Thoracic aorta (tissue), 2 donors: ENCODE measurements at regions not wholly inside any gene's neighbourhood (a gene's known extent, or its start where the extent isn't known, plus 50 kb on each side); places are given as distances from the start of the nearest gene placed in this dataset.

Experiments
- ATAC-seq: fragments of 150-250 bp; one replicate; pipeline ENCODE4 v1.8.0; 2017; ENCODE audit warnings: low read depth; ENCODE audit not compliant: insufficient number of reproducible peaks, low FRiP score
- DNase-seq: peaks from one replicate; pipeline ENCODE4 v3.0.0-alpha.2; 2020; ENCODE audit warnings: low spot score
- H3K27ac ChIP-seq, 2 donors: fragments of 200-600 bp; sonication (generic); 1 replicate in 1 of 2; 2 replicates in 1 of 2; pipeline ENCODE4 v1.5.1; 2016; ENCODE audit warnings: mild to moderate bottlenecking in 2 of 2, moderate library complexity in 2 of 2
- H3K27me3 ChIP-seq: fragments of 200-600 bp; sonication (generic); replicated peaks from 2 replicates; pipeline ENCODE4 v1.6.0; 2016; ENCODE audit warnings: mild to moderate bottlenecking; ENCODE audit not compliant: insufficient read depth
- H3K36me3 ChIP-seq: fragments of 200-600 bp; sonication (generic); one replicate; pipeline ENCODE4 v1.5.1; 2016
- H3K4me1 ChIP-seq, 2 donors: fragments of 200-600 bp; sonication (generic); 1 replicate in 1 of 2; 2 replicates in 1 of 2; pipeline versions ENCODE4 v1.5.1 to v1.6.0; 2016; ENCODE audit warnings: low read depth in 2 of 2, mild to moderate bottlenecking in 1 of 2; ENCODE audit not compliant: control insufficient read depth in 1 of 2
- H3K4me3 ChIP-seq: fragments of 200-600 bp; sonication (generic); 2 replicates; pipeline ENCODE4 v1.5.1; 2016; ENCODE audit warnings: mild to moderate bottlenecking
- H3K9me3 ChIP-seq: fragments of 200-600 bp; sonication (generic); 2 replicates; pipeline ENCODE4 v1.5.1; 2016
- TF ChIP-seq, protein P1 (sequence below): fragments of 200-600 bp; sonication (generic); IDR thresholded peaks from one replicate; pipeline ENCODE4 v1.5.1; 2019; ENCODE audit warnings: antibody characterized with exemption

DNA sequence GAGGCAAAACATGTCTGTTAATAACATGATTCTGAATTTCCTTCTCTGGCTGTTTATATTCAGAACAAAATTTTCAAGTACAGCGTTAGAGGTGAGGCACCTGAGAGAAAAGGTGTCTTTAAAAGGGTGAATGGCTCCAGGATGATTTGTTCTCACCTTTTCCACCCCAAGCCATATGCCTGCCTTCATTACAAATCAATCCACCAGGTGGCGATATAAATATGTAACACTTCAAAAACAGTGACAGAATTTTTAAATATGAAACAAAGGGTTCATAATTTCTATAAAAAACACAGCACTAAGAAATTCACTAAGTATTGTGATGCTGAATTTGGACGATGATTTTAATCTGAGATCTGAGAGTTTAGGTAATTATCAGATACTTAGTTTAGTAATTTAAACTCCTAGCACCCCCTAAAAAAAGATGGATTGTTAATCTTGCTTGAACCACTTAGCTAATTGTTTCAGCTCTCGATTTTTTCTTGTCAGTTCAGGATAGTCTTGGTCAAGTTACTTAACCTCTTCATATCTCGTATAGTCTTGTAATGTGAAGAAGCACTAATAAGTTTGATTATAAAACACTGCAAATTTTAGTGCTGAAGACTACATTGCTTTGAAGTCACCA is 528.8 kb downstream of the CPS1 start:
- H3K9me3 ChIP-seq: no peaks in the 10 kb centered on the region
- ATAC-seq (no peak), DNase-seq (no peak)
- no peak overlapping the region for H3K4me3 ChIP-seq
- TF ChIP-seq, protein P1, sequence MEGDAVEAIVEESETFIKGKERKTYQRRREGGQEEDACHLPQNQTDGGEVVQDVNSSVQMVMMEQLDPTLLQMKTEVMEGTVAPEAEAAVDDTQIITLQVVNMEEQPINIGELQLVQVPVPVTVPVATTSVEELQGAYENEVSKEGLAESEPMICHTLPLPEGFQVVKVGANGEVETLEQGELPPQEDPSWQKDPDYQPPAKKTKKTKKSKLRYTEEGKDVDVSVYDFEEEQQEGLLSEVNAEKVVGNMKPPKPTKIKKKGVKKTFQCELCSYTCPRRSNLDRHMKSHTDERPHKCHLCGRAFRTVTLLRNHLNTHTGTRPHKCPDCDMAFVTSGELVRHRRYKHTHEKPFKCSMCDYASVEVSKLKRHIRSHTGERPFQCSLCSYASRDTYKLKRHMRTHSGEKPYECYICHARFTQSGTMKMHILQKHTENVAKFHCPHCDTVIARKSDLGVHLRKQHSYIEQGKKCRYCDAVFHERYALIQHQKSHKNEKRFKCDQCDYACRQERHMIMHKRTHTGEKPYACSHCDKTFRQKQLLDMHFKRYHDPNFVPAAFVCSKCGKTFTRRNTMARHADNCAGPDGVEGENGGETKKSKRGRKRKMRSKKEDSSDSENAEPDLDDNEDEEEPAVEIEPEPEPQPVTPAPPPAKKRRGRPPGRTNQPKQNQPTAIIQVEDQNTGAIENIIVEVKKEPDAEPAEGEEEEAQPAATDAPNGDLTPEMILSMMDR: peak; percentile 53
- no peaks in the 10 kb centered on the region for H3K4me1 ChIP-seq
- no peak overlapping the region for H3K27ac ChIP-seq
- no peaks in the 10 kb centered on the region for H3K36me3 ChIP-seq
- no peaks in the 10 kb centered on the region for H3K27me3 ChIP-seq

DNA sequence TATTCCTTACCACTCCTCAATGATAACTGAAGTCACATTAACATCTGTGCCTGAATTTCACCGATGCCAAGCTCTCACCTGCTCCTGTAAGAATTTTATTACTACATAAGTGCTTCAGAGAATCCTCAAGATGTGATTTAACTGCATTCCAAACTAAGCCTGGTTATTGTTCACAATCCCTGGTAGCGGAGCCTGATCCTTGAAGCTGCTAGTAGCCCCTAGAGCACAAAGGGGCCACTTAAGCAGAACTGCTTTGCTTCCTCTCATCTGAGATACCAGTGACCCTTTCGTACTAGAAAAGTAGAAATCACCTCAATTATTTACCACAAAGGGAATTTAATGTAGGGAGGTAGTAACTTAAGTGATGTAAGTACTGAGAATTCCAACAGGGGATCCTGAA is 529.6 kb downstream of the CPS1 start:
- ATAC-seq (no peak), DNase-seq (no peak)
- H3K27ac ChIP-seq: no peak overlapping the region
- no peaks in the 10 kb centered on the region for H3K36me3 ChIP-seq
- no peaks in the 10 kb centered on the region for H3K27me3 ChIP-seq
- no peak overlapping the region for H3K4me3 ChIP-seq
- H3K4me1 ChIP-seq: no peaks in the 10 kb centered on the region
- TF ChIP-seq, protein P1: no peak
- no peaks in the 10 kb centered on the region for H3K9me3 ChIP-seq

DNA sequence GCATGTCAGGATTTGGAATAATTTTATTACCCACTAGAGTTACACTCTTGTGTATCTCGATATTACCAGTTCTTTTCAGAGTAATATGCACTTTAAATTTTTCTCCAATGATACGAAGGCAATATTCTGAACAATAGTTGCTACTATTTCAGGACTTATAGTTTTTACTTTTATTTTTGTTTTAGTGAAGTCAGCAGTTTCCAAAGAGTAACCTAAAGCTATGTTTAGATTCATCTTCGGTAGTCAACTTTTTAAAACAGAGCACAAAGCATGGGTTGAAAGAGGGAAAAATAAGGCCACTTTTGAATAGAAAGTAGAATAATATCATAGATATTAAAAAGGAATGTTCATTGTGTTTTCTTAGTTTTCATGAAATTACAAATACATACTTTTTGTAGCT is 532.7 kb downstream of the CPS1 start:
- H3K27me3 ChIP-seq: no peaks in the 10 kb centered on the region
- no peak for DNase-seq
- no peaks in the 10 kb centered on the region for H3K36me3 ChIP-seq
- TF ChIP-seq, protein P1: no peak
- no peak overlapping the region for H3K27ac ChIP-seq
- no peaks in the 10 kb centered on the region for H3K4me1 ChIP-seq
- H3K4me3 ChIP-seq: no peak overlapping the region
- no peaks in the 10 kb centered on the region for H3K9me3 ChIP-seq
- ATAC-seq: no peak

DNA sequence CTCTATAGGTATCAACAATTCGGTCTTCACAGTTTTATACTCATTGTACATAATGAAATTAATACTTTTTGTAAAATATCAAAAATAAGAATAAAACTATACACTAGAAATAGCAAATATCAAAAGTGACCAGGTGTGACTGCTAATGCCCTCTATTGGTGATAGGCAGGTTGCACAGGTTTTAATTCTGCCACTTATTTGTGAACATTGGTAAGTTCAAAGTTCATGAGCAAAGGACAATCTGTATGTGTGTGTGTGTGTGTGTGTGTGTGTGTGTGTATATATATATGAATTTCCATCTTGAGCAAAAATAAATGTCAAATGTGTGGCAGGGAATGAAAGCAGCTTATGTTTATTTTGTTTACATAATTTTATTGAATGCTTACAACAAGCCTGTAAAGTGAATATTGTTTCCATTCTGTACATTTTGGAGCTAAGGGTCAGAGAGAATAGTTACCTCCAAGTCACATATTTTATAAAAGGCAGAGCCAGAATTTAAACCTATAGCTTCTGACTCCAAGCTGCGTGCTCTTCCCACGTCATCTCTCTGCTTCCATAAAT is 537.4 kb downstream of the CPS1 start:
- Histone ChIP-seq H3K27ac (no peak overlapping the region), H3K9me3 (no peaks in the 10 kb centered on the region), H3K4me3 (no peak overlapping the region), H3K36me3 (no peaks in the 10 kb centered on the region), H3K4me1 (no peaks in the 10 kb centered on the region), H3K27me3 (no peaks in the 10 kb centered on the region)
- DNase-seq (no peak), ATAC-seq (no peak)
- TF ChIP-seq, protein P1: no peak

DNA sequence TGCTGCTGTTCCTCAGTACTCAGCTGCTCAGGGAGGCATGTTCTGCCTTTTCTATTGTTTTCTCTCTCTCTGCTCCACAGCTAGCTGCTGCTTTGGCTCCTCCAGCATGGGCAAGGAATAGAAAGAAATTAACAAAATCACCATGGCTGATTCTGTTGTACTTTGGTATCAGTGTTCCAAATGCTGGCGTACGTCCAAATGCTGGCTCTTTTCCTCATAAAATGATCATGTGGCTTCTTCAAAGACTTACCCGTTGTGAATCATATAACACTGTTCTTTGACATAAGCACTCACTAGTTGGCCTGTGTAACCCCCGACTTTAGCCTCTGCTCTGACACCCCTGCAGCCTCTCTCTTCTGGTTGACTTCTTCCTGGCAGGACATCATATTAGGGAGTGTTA is 547.6 kb downstream of the CPS1 start:
- H3K27ac ChIP-seq: no peak overlapping the region
- DNase-seq (no peak), ATAC-seq (no peak)
- no peaks in the 10 kb centered on the region for H3K36me3 ChIP-seq
- TF ChIP-seq, protein P1: no peak
- no peaks in the 10 kb centered on the region for H3K27me3 ChIP-seq
- no peaks in the 10 kb centered on the region for H3K4me1 ChIP-seq
- no peaks in the 10 kb centered on the region for H3K9me3 ChIP-seq
- H3K4me3 ChIP-seq: no peak overlapping the region
